Ishikawa (cell line): ENCODE measurements at regions not wholly inside any gene's neighbourhood (a gene's known extent, or its start where the extent isn't known, plus 50 kb on each side); places are given as distances from the start of the nearest gene placed in this dataset.

Experiments used
- CEBPB ChIP-seq: IDR thresholded peaks from 2 replicates; pipeline ENCODE4 v1.6.1; 2012
- CREB1 ChIP-seq: IDR thresholded peaks from 2 replicates; pipeline ENCODE4 v1.6.1; 2012; ENCODE audit warnings: low read depth
- EGR1 ChIP-seq: IDR thresholded peaks from 2 replicates; pipeline ENCODE4 v1.6.1; 2012
- EP300 ChIP-seq: IDR thresholded peaks from 2 replicates; pipeline ENCODE4 v1.6.1; 2012; ENCODE audit warnings: borderline replicate concordance
- FOXM1 ChIP-seq: IDR thresholded peaks from 2 replicates; pipeline ENCODE4 v1.6.1; 2012; ENCODE audit warnings: low read depth, borderline replicate concordance
- MAX ChIP-seq: IDR thresholded peaks from 2 replicates; pipeline ENCODE4 v1.6.1; 2012
- NFIC ChIP-seq: IDR thresholded peaks from 2 replicates; pipeline ENCODE4 v1.6.1; 2012
- RAD21 ChIP-seq: IDR thresholded peaks from 2 replicates; pipeline ENCODE4 v1.6.1; 2012; ENCODE audit warnings: low read depth
- REST ChIP-seq: IDR thresholded peaks from 2 replicates; pipeline ENCODE4 v1.6.1; 2012; ENCODE audit warnings: low read depth, mild to moderate bottlenecking
- TAF1 ChIP-seq: IDR thresholded peaks from 2 replicates; pipeline ENCODE4 v1.6.1; 2012; ENCODE audit warnings: low read depth, mild to moderate bottlenecking
- TCF12 ChIP-seq: IDR thresholded peaks from 2 replicates; pipeline ENCODE4 v1.6.1; 2012; ENCODE audit warnings: low read depth
- TEAD4 ChIP-seq: IDR thresholded peaks from 2 replicates; pipeline ENCODE4 v1.6.1; 2012
- USF1 ChIP-seq: IDR thresholded peaks from 2 replicates; pipeline ENCODE4 v1.6.1; 2012
- YY1 ChIP-seq: IDR thresholded peaks from 2 replicates; pipeline ENCODE4 v1.6.1; 2012; ENCODE audit warnings: low read depth
- ZBTB7A ChIP-seq: IDR thresholded peaks from 2 replicates; pipeline ENCODE4 v1.6.1; 2012; ENCODE audit warnings: low read depth

- TF ChIP-seq FOXM1 (no peak), EGR1 (no peak), ZBTB7A (no peak), TAF1 (no peak), CREB1 (no peak), USF1 (no peak), EP300 (no peak), RAD21 (no peak), CEBPB (no peak), MAX (no peak), TEAD4 (no peak), REST (no peak), YY1 (no peak), NFIC (no peak), TCF12 (no peak)
Observed at GRCh38 chr12:131355361-131356245, 355.3 kb upstream of the SFSWAP start.

- TF ChIP-seq ZBTB7A = no peak
- TF ChIP-seq RAD21 = no peak
- no peak for TF ChIP-seq CREB1
- no peak for TF ChIP-seq CEBPB
- no peak for TF ChIP-seq MAX
Observed at GRCh38 chr12:131356485-131357184, 354.3 kb upstream of the SFSWAP start.

- TF ChIP-seq EP300 (no peak), NFIC (no peak), EGR1 (no peak), TEAD4 (no peak), REST (no peak), ZBTB7A (no peak), RAD21 (no peak), YY1 (no peak), FOXM1 (no peak), TAF1 (no peak), CEBPB (no peak), CREB1 (no peak)
Observed at GRCh38 chr12:131357185-131357747, 353.6 kb upstream of the SFSWAP start.

GRCh38 chr12:131357920-131358319, 353.0 kb upstream of the SFSWAP start:
- TF ChIP-seq TCF12 (no peak), CREB1 (no peak), CEBPB (no peak), RAD21 (no peak), YY1 (no peak), EGR1 (no peak), MAX (no peak), EP300 (no peak), TEAD4 (no peak), FOXM1 (no peak), REST (no peak)
